ENCODE measurements at regions not wholly inside any gene's neighbourhood (a gene's known extent, or its start where the extent isn't known, plus 50 kb on each side); places are given as distances from the start of the nearest gene placed in this dataset.

DNA sequence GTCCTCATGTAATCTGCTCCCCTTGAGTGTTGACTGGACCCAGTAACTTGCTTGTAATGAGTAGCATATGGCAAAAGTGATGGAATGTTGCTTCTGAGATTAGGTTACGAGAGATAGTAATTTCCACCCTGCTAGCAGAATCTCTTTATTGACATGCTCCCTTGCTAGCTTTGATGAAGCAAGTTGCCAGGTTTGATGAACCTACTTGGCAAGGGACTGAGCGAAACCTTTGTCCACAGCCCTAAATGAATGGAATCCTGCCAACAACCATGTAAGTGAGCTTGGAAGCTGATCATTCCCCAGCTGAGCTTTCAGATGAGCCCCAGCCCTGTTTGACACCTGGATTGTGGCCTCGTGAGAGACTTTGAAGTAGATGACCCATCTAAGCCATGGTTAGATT is 120.8 kb upstream of the PLXNC1 start:
- no peak for TF ChIP-seq POLR2AphosphoS5 (IDR thresholded peaks at IDR 0.05; ENCODE audit: low read length)
- no peak for TF ChIP-seq NKRF (conservative IDR thresholded peaks at IDR 0.05)
- TF ChIP-seq PAX8 (IDR thresholded peaks at IDR 0.05): no peak
- no peak for TF ChIP-seq NRF1 (conservative IDR thresholded peaks at IDR 0.05; ENCODE audit: low read depth, low read length)
- no peak for TF ChIP-seq HDGF (IDR thresholded peaks at IDR 0.05)
- no peak for TF ChIP-seq IKZF2 (IDR thresholded peaks at IDR 0.05)
- TF ChIP-seq YY1 (IDR thresholded peaks at IDR 0.05; ENCODE audit: low read depth, low read length): no peak
- TF ChIP-seq SPI1 (IDR thresholded peaks at IDR 0.05; ENCODE audit: borderline replicate concordance, insufficient read depth, low read depth, low read length): no peak
- no peak for TF ChIP-seq KLF5 (IDR thresholded peaks at IDR 0.05; ENCODE audit: partially characterized antibody)
- TF ChIP-seq SREBF1 (IDR thresholded peaks at IDR 0.05; ENCODE audit: low read length): no peak
- Histone ChIP-seq H3K27me3 (replicated peaks in 1 of 2; ENCODE audit: control insufficient read depth in 2 of 2, insufficient read depth in 2 of 2, low read length in 1 of 2) (no peaks in the 10 kb centered on the region), H4K20me1 (ENCODE audit: control insufficient read depth, insufficient read depth) (no peaks in the 10 kb centered on the region), H3K27ac (ENCODE audit: control insufficient read depth, insufficient read depth) (no peak overlapping the region), H3K79me2 (ENCODE audit: control insufficient read depth, insufficient read depth, low read length) (no peaks in the 10 kb centered on the region), H2AFZ (ENCODE audit: control insufficient read depth, low read depth, low read length) (no peak overlapping the region), H3K36me3 (ENCODE audit: control insufficient read depth in 2 of 2, insufficient read depth in 2 of 2, low read length in 1 of 2) (no peaks in the 10 kb centered on the region), H3K4me2 (ENCODE audit: control insufficient read depth, insufficient read depth) (no peak overlapping the region), H3K4me3 (no peak overlapping the region), H3K9ac (ENCODE audit: control insufficient read depth, insufficient read depth, low read length) (no peak overlapping the region), H3K9me3 (replicated peaks; ENCODE audit: control insufficient read depth, insufficient read depth, low read length) (no peaks in the 10 kb centered on the region; the same call in 1 of the 3 replicates), H3K4me1 (ENCODE audit: control insufficient read depth, insufficient read depth, low read length) (no peaks in the 10 kb centered on the region)
- FAIRE-seq (no peak), ATAC-seq (no peak), DNase-seq (ENCODE audit: low read depth, low spot score) (no peak)
- intact Hi-C loops (cut with micrococcal nuclease; ENCODE audit: unreplicated experiment): no loop called here
- in situ Hi-C loops (cut with MboI): no loop called here
- ChIA-PET CTCF (interaction anchor here (0.6 kb wide), 1 partner anchor 522 kb away, joined by 5 read pairs; no protein-coding TSS in a partner anchor), POLR2A (no interaction called here), SMC1A (ENCODE audit: uncharacterized antibody, unreplicated experiment) (interaction anchor here (0.7 kb wide), 1 partner anchor 19 kb away, joined by 3 read pairs; no protein-coding TSS in a partner anchor), RAD21 (ENCODE audit: unreplicated experiment) (no interaction called here)
- 23% methylated on average over 3 of the region's 3 CpGs for WGBS (ENCODE audit: insufficient coverage, insufficient replicate concordance, low lambda C conversion rate, missing lambda C conversion rate)
- no TSS peak for BruUV-seq (replicated peaks)
